PC-3 (cell line): ENCODE measurements at regions not wholly inside any gene's neighbourhood (a gene's known extent, or its start where the extent isn't known, plus 50 kb on each side); places are given as distances from the start of the nearest gene placed in this dataset.

Source experiments
- ATAC-seq: fragments of 200-7000 bp; cut with Tn5 transposase; 2 replicates; pipeline ENCODE4 v1.9.1; 2020; ENCODE audit warnings: mild to moderate bottlenecking, moderate library complexity
- BruUV-seq: library from RNA; stranded (reverse); fragments of 400-500 nt; replicated peaks from 2 replicates; lab custom pipeline; 2021; lab: Mats Ljungman, UMichigan
- CTCF ChIA-PET: fragments of 300-600 bp; sonication (Branson Sonifier 250); formaldehyde crosslinking; loops from one replicate; lab custom pipeline; 2022; ENCODE audit warnings: antibody characterized with exemption; lab: Charles Lee
- POLR2A ChIA-PET: fragments of 300-600 bp; sonication (Branson Sonifier 250); formaldehyde crosslinking; loops from one replicate; lab custom pipeline; 2022; ENCODE audit warnings: antibody characterized with exemption; ENCODE audit not compliant: unreplicated experiment; lab: Charles Lee
- DNase-seq: peaks from one replicate; pipeline ENCODE4 v3.0.0-alpha.2; 2015
- H2AFZ ChIP-seq: fragments of 300-600 bp; sonication (generic); 2 replicates; pipeline ENCODE4 v1.6.0; 2016; ENCODE audit warnings: antibody characterized with exemption, low read length
- H3F3A ChIP-seq: fragments of 300-600 bp; sonication (generic); one replicate; pipeline ENCODE4 v1.6.0; 2017; ENCODE audit warnings: antibody characterized with exemption, low read length, control low read depth, mild to moderate bottlenecking; ENCODE audit not compliant: unreplicated experiment
- H3K27ac ChIP-seq: fragments of 300-600 bp; sonication (generic); 2 replicates; pipeline ENCODE4 v1.5.1; 2016; ENCODE audit warnings: mild to moderate bottlenecking, low read length
- H3K27me3 ChIP-seq: fragments of 300-600 bp; sonication (generic); 2 replicates; pipeline ENCODE4 v1.6.1; 2016; ENCODE audit warnings: low read length, mixed read lengths
- H3K36me3 ChIP-seq: fragments of 300-600 bp; sonication (generic); 2 replicates; pipeline ENCODE4 v1.6.1; 2016; ENCODE audit warnings: low read depth, mixed run types, low read length, mixed read lengths
- H3K4me1 ChIP-seq: fragments of 300-600 bp; sonication (generic); 2 replicates; pipeline ENCODE4 v1.5.1; 2016; ENCODE audit warnings: low read length; ENCODE audit not compliant: insufficient read depth
- H3K4me2 ChIP-seq: fragments of 300-600 bp; sonication (generic); 2 replicates; pipeline ENCODE4 v1.6.0; 2016; ENCODE audit warnings: low read length
- H3K4me3 ChIP-seq: fragments of 300-600 bp; sonication (generic); 2 replicates; pipeline ENCODE4 v1.5.1; 2016; ENCODE audit warnings: mild to moderate bottlenecking, low read length, mixed read lengths
- H3K79me2 ChIP-seq: fragments of 300-600 bp; sonication (generic); 2 replicates; pipeline ENCODE4 v1.6.1; 2017; ENCODE audit warnings: low read length, mixed read lengths
- H3K9ac ChIP-seq: fragments of 300-600 bp; sonication (generic); 2 replicates; pipeline ENCODE4 v1.6.0; 2016; ENCODE audit warnings: mild to moderate bottlenecking, low read length
- H3K9me2 ChIP-seq: fragments of 300-600 bp; sonication (generic); replicated peaks from 2 replicates; pipeline ENCODE4 v1.6.1; 2016; ENCODE audit warnings: mixed run types, low read length, mixed read lengths
- H3K9me3 ChIP-seq: fragments of 300-600 bp; sonication (generic); 2 replicates; pipeline ENCODE4 v1.6.1; 2016; ENCODE audit warnings: low read length, mixed read lengths
- H4K20me1 ChIP-seq: fragments of 300-600 bp; sonication (generic); 2 replicates; pipeline ENCODE4 v1.6.1; 2016; ENCODE audit warnings: low read length, mixed read lengths
- CTCF ChIP-seq: fragments of 300-600 bp; sonication (generic); conservative IDR thresholded peaks from 2 replicates; pipeline ENCODE4 v1.5.1; 2017; ENCODE audit warnings: antibody characterized with exemption, low read depth, mild to moderate bottlenecking, low read length
- EZH2 ChIP-seq: fragments of 300-600 bp; sonication (generic); IDR thresholded peaks from one replicate; pipeline ENCODE4 v1.6.1; 2017; ENCODE audit warnings: antibody characterized with exemption, mild to moderate bottlenecking, low read length; ENCODE audit not compliant: unreplicated experiment
- EZH2phosphoT487 ChIP-seq: fragments of 300-600 bp; sonication (generic); IDR thresholded peaks from 2 replicates; pipeline ENCODE4 v1.6.1; 2018; ENCODE audit warnings: mild to moderate bottlenecking, antibody characterized with exemption, low read length, borderline replicate concordance
- intact Hi-C: fragments of 100-400 bp; cut with micrococcal nuclease; formaldehyde crosslinking; loops from 2 replicates; pipeline ENCODE4 v1.9.0; 2023

GRCh38 chr9:16982780-16983310 is 112.4 kb upstream of the BNC2 start:
- H3K9ac ChIP-seq, result no peak overlapping the region
- intact Hi-C loops, result no loop called here
- no TSS peak for BruUV-seq
- no peaks in the 10 kb centered on the region for H4K20me1 ChIP-seq
- ATAC-seq (no peak), DNase-seq (no peak)
- no peaks in the 10 kb centered on the region for H3K9me3 ChIP-seq
- no peaks in the 10 kb centered on the region for H3K4me1 ChIP-seq
- no peaks in the 10 kb centered on the region for H3F3A ChIP-seq
- ChIA-PET POLR2A (no interaction called here), CTCF (no interaction called here)
- no peak overlapping the region for H3K27ac ChIP-seq
- no peak overlapping the region for H3K4me3 ChIP-seq
- no peak overlapping the region for H2AFZ ChIP-seq
- H3K79me2 ChIP-seq, result no peaks in the 10 kb centered on the region
- no peaks in the 10 kb centered on the region for H3K36me3 ChIP-seq
- no peaks in the 10 kb centered on the region for H3K9me2 ChIP-seq
- no peak overlapping the region for H3K4me2 ChIP-seq
- no peak for TF ChIP-seq EZH2
- TF ChIP-seq CTCF, result no peak
- TF ChIP-seq EZH2phosphoT487, result no peak
- no peaks in the 10 kb centered on the region for H3K27me3 ChIP-seq

GRCh38 chr9:16976427-16976826 is 106.0 kb upstream of the BNC2 start:
- no peak for DNase-seq
- Histone ChIP-seq H3K27me3 (no peaks in the 10 kb centered on the region), H2AFZ (no peak overlapping the region), H3K9me2 (no peaks in the 10 kb centered on the region), H3K9ac (no peak overlapping the region), H3K4me1 (no peaks in the 10 kb centered on the region), H3K79me2 (no peaks in the 10 kb centered on the region), H3F3A (no peaks in the 10 kb centered on the region), H3K9me3 (no peaks in the 10 kb centered on the region), H4K20me1 (no peaks in the 10 kb centered on the region), H3K27ac (no peak overlapping the region), H3K4me2 (no peak overlapping the region), H3K4me3 (no peak overlapping the region), H3K36me3 (no peaks in the 10 kb centered on the region)
- ATAC-seq, result no peak
- BruUV-seq, result no TSS peak
- no peak for TF ChIP-seq CTCF
- TF ChIP-seq EZH2phosphoT487, result no peak
- TF ChIP-seq EZH2, result no peak
- ChIA-PET POLR2A (no interaction called here), CTCF (no interaction called here)
- intact Hi-C loops, result no loop called here

GRCh38 chr9:16974436-16974835 is 104.0 kb upstream of the BNC2 start:
- no peaks in the 10 kb centered on the region for H3K36me3 ChIP-seq
- no peak overlapping the region for H3K4me2 ChIP-seq
- no peaks in the 10 kb centered on the region for H3K4me1 ChIP-seq
- no peaks in the 10 kb centered on the region for H3K79me2 ChIP-seq
- H3K9ac ChIP-seq, result no peak overlapping the region
- H3K4me3 ChIP-seq, result no peak overlapping the region
- ChIA-PET POLR2A (no interaction called here), CTCF (no interaction called here)
- H3K9me3 ChIP-seq, result no peaks in the 10 kb centered on the region
- H3F3A ChIP-seq, result no peaks in the 10 kb centered on the region
- no peaks in the 10 kb centered on the region for H3K27me3 ChIP-seq
- H4K20me1 ChIP-seq, result no peaks in the 10 kb centered on the region
- intact Hi-C loops, result no loop called here
- ATAC-seq, result no peak
- no peak for TF ChIP-seq EZH2
- no peak for TF ChIP-seq CTCF
- TF ChIP-seq EZH2phosphoT487, result no peak
- H2AFZ ChIP-seq, result no peak overlapping the region
- no peak overlapping the region for H3K27ac ChIP-seq
- no peak for DNase-seq
- no TSS peak for BruUV-seq
- H3K9me2 ChIP-seq, result no peaks in the 10 kb centered on the region
